ENCODE measurements at regions not wholly inside any gene's neighbourhood (a gene's known extent, or its start where the extent isn't known, plus 50 kb on each side); places are given as distances from the start of the nearest gene placed in this dataset.

DNA sequence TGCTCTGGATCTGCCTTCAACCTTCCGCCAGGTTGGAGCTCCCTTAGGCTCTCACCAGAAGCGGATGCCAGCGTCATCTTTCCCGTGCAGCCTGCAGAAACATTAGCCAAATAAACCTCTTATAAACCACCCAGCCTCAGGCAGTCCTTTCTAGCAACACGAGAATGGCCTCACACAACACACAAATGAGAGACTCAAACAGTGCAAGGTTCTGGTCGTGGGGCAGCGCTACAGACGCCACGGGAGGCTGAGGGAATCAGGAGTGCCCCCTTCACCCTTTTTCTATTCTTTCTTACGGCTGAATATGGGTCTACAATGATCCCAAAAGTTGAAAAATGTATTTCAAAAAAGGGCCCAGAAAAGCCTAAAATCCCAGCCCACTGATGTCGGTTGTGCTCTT lies 96.4 kb downstream of the FOXL3 start:
- peak; percentile 2 for DNase-seq (ENCODE audit: low spot score)

DNA sequence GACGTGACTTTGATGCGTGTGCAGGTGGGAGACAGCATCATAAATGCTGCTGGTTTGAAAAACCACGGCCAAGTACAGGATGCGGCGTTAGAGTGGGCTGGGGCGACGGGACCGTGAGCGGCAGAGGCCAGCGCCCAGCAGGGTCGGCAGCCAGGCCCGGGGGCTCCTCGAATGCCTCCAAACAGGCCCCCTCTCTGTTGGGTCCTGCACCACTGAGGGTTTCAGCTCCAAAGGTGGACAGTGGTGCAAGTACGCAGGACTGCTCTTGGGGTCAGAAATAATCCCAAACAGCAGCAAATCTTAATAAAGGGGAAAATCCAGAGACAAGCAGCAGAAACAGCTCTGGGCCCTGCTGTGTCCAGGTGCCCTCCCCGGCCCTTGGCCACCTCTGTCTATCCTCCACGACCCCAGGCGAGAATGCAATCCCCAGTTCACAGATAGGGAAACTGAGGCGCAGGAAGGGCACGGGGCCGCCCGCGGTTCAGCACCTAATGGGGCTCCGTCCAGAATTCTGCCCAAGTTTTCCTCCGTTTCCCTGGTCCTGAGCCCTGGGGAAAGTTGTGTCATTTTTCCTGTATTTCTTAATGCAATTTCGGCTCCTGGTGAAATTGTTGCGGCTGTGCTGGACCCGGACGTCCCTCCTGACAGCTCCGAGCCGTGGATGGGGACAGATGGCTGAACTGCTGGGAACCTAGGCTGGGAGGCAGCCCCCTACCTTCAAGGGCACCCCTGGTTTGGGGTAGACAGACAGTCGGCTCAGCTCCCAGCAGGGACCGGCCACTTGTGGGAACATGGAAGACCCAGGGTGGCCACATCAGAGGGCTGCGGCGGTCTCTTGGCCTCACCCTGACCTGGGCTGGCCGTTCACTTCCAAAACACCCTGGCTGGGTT lies 97.4 kb downstream of the FOXL3 start:
- peak; percentile 6 for DNase-seq (ENCODE audit: low spot score)

DNA sequence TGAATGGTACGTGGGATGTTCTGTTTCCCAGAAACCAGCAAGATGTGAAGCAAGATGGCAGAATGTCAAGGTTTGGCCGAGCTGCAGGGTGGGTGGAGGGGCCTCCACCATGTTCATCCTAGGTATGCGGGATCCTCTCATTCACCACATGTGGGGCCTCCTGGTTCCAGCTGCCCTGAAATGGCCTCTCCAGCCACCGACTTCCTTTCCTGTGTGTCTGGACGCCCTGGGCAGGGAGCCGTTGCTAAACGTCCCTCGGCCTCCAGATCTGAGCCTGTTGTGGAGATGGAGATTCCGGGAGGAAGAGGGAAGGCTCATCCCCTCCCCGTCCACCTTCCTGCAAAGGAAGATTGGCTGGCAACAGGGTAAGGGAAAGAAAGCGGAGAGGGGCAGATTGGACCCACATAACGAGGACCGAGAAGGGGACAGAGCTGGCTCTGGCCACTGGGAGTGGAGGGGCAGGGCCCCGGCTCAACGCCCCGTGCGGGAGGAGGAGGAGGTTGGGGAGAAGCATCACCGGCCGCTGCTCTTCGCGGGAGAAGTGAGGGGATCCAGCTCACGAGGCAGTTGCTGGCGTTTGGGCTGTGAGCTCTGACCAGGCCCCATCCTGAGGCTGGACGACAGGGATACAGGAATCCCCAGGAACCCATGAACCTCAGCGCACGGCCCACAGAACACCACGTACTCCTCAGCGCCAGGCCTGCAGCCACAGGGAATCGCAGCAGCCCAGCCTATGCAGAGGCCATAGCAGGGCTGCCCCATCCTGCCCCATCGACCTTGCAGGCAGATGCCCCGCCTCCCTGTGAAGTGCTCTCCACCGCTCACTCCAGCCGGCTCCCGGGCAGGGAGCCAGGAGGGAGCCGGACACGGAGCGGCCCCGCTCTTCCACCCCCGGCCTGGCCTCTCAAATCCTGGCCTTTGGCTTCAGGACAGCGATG lies 98.3 kb downstream of the FOXL3 start:
- peak; percentile 25 for DNase-seq (ENCODE audit: low spot score)

- DNase-seq (ENCODE audit: low spot score) = peak; percentile 6
Measured at GRCh38 chr7:388961-389701, 99.2 kb downstream of the FOXL3 start.

DNA sequence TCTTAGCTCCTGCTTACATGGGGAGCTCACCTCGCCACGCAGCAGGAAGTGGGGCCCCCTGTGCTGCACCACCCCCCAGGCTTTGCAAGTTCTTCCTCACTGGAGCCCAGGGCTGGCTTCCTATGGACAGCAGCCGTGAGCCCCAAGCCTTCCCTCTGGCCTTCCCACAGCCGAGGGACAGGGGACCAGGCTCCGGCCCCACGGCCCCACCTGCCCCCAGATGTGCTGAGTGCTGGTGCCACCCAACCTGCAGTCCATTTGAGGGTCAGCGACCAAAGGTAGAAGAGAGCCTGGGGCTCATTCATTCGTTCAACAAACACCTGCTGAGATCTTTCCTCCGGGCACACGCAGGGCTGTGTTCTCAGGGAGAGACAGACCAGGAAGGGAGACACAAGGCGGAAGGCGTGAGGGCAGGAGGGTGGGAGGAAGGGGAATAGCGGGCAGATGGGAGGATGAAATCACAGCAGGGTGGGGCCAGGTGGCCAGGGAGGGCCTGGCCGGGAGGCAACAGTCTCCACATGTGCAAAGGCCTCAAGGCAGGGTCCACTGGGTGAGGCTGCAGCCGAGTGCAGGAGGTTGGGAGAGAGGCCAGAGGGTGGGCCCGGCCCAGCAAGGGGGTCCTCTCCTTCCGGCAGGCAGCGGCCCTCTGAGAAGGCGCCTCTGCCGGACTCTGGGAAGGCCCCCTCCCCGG lies 100.1 kb downstream of the FOXL3 start:
- peak; percentile 28 for DNase-seq (ENCODE audit: low spot score)

DNA sequence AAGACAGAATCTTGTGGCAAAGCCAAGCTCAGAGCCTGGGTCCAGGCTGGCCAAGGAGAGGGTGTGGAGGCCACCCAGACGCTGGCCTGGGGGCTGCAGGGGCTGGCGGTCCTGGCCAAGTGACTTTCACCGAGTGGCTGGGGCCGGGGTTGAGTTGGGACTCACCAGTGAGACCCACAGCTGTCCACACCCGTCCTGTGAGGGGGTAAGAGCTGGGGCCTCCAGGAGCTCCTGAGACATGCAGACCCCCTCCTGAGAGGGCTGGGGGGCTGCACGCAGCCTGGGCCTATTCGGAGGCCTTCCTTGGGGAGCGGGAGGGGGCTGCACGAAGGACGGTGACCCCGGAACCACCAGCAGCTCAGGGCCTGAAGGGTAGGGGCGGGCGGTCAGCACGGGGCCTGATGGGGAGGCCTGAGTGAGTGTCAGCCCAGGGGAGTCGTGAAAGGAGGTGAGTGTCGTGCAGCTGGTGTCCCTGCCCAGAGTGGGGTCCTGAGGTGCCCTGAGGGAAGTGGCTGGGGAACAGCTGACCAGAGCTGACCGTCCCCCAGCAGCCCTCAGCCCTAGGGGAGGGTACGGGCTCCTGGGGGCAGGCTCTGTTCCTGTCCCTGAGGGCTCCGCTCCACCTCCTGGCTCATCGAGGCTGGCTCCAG lies 100.9 kb downstream of the FOXL3 start:
- DNase-seq (ENCODE audit: low spot score) = peak; percentile 23

DNA sequence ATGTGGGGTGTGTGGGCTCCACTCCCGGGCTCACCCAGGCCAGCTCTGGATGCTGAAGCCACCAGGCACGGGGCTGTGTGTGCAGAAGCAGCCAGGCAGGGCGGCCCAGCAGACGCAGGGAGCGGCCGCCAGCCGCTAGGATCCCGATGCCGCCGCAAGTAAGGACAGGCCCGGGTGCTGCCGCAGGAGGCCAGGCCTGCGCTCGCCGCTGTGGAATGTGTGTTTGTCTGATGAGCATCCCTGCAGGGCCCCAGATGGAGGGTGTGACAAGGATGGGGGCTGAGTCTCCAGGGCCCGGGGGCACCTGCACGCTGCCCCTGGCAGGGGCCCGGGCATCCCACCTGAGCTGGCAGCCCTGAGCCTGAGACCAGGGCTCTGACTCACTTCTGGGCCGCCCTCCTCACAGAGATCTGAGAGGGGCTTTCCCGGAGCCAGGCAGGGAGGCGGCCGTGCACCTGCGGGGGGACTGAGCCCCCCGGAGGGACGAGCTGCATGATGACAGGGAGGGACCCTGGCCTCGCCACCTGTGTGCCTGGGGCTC lies 101.5 kb downstream of the FOXL3 start:
- peak; percentile 49 for DNase-seq (ENCODE audit: low spot score)

DNA sequence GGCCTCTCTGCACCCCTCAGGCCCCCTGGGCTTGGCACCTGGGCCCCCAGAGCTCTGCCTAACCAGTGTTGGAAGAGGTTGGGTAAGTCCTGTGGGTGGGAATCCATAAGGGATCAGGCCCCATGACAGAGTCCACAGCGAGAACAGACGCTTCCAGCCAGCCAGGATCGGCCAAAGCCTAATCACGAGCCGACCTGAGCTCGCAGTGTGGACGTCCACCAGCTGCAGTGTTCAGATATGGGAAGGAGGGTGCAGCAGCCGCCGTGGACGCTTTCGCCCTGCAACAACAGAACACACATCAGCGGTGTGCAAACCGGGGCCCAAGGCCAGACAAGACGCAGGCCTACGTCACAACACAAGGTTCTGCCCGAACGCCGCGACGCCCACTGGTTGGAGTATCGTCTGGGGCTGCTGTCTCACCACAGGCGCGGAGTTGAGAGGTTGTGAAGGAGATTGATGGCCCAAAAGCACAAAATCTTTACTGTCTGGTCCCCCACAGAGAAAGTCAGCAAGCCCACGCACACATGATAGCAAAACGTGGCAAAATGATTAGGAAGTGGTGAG lies 102.1 kb downstream of the FOXL3 start:
- peak; percentile 6 for DNase-seq (ENCODE audit: low spot score)

- DNase-seq (ENCODE audit: low spot score) = no peak
Measured at GRCh38 chr7:392822-393221, 102.9 kb downstream of the FOXL3 start.

GRCh38 chr7:395643-396042 lies 105.7 kb downstream of the FOXL3 start:
- DNase-seq (ENCODE audit: low spot score) = no peak

GRCh38 chr7:398888-399287 lies 108.9 kb downstream of the FOXL3 start:
- no peak for DNase-seq (ENCODE audit: low spot score)

- no peak for DNase-seq (ENCODE audit: low spot score)
Measured at GRCh38 chr7:400901-401485, 111.0 kb downstream of the FOXL3 start.

DNA sequence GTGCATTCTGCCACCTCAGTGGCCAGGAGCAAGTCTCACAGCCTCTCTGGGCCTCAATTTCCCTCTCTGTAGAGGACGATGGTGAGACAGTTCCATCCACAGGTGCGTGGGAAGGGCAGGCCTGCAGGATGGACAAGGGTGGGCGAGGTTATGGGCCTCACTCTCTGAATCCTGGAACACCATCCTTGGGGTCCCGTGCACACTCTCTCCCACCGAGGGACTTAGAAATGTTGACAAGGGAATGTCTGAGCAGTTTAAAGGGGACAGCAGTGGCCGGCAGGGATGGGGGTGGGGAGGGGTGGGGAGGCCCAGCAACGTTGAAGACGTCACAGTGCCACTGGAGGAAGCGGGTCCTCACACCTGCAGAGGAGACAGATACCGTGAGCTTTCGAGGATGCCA lies 111.5 kb downstream of the FOXL3 start:
- DNase-seq (ENCODE audit: low spot score) = no peak

DNA sequence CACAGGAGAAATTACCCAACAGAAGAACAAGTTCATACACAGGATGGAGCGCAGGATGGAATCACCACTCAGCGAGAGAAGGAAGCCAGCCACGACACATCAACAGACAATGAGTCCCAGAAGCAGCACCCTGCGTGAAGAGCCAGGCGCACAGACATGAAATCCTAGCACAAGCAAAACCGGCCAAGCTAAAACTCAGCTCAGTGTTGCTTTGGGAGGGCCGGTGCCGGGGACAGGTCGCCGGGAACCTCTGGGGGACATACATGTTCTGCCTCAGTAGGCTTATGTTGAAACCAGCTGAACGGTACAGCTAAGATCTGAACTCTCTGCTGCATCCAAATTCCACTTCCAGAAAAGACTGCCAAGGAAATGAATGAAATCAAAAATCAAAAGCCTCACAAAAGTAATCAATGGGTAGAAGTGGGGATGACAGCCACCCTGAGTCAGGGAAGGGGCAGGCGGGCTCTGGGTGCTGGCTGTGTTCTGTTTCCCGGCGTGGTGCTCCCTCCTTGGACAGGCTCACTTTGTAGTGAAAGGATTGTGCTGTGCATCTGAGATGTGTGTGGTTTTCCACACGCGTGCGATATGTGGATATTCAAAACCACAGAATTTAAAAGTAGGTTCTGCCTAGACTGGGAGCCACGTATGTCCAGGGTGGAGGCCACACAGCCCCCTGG lies 114.7 kb downstream of the PDGFA start:
- peak; percentile 1 for DNase-seq (ENCODE audit: low spot score)

DNA sequence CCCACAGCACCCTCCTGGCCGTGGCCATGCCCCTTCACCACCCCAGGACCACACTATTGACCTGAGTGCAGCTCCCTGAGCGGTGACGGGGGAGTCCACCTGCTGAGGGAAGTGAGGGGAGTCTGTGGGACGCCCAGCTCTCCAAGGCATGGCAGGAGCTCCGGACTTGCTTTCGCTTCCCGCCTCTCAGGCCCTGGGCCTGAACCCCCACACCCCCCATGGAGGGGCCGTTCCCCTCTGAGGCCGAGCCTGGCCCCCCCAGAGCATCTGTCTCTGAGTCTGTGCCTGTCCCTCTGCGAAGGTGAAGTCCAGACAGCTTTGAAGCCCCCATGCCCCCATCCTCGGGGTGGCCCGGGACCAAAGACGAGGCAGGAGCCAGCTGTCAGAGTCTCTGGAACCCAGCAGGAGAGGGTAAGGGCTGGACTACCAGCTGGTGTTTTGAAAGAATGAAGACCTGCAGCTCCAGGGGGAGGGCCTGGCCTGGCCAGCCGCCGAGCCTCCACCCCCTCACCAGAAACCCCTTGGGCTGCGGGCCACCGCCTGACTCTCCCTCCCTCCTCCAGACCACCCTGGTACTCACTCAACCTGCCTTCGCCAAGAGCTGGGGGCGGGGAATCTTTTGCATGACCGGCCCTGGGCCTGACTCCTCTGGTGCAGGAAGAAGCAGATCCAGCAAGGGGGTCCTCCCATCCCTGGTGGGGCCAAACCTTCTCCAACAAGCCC lies 114.0 kb downstream of the PDGFA start:
- peak; percentile 80 for DNase-seq (ENCODE audit: low spot score)

GRCh38 chr7:407721-408539 lies 111.7 kb downstream of the PDGFA start:
- DNase-seq (ENCODE audit: low spot score) = peak; percentile 2

DNA sequence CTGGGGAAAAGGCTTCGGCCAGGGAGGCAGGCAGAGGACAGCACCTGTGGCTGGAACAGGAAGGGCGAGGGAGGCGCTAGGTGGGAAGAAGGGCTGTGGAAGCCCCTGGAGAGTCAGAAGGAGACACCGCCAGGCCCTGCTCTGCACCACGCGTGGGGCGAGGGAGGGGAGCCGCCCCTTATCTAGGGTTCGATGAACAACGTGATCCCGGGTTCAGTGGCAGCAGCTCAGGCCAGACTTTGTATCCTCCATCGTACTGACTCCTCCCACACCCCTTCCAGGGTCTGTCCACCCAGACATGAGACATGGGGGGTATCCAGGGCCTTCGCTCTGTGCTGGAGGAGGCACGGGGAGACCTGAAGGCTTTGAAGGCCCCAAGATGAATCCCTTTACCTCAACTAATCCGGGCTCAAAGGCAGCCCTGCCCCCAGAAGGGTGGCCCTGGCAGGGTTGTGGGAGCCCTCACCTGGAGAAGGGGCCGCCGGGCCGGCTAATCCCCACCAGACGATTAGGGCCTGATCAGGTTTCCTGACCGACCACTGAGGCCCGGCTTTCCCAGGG lies 110.8 kb downstream of the PDGFA start:
- DNase-seq (ENCODE audit: low spot score) = peak; percentile 4

Measured in iPS-NIHi11 (cell line).